ENCODE measurements at regions not wholly inside any gene's neighbourhood (a gene's known extent, or its start where the extent isn't known, plus 50 kb on each side); places are given as distances from the start of the nearest gene placed in this dataset.

GRCh38 chr11:21807350-21807749, 385.5 kb upstream of the ANO5 start:
- no peak for TF ChIP-seq TCF4 (CRISPR knock-in tag; IDR thresholded peaks at IDR 0.05; ENCODE audit: borderline replicate concordance)
- TF ChIP-seq OSR1 (CRISPR knock-in tag; IDR thresholded peaks at IDR 0.05), result no peak
- no peak for TF ChIP-seq TOX (CRISPR knock-in tag; IDR thresholded peaks at IDR 0.05; ENCODE audit: borderline replicate concordance)
- no peak for TF ChIP-seq ZNF565 (CRISPR knock-in tag; conservative IDR thresholded peaks at IDR 0.05; ENCODE audit: low read depth)
- TF ChIP-seq RARB (CRISPR knock-in tag; IDR thresholded peaks at IDR 0.05), result no peak
- TF ChIP-seq ESRRG (CRISPR knock-in tag; IDR thresholded peaks at IDR 0.05), result no peak
- no peak for TF ChIP-seq ZNF70 (CRISPR knock-in tag; IDR thresholded peaks at IDR 0.05)
- TF ChIP-seq GLIS3 (CRISPR knock-in tag; IDR thresholded peaks at IDR 0.05), result no peak
- TF ChIP-seq, protein P1, sequence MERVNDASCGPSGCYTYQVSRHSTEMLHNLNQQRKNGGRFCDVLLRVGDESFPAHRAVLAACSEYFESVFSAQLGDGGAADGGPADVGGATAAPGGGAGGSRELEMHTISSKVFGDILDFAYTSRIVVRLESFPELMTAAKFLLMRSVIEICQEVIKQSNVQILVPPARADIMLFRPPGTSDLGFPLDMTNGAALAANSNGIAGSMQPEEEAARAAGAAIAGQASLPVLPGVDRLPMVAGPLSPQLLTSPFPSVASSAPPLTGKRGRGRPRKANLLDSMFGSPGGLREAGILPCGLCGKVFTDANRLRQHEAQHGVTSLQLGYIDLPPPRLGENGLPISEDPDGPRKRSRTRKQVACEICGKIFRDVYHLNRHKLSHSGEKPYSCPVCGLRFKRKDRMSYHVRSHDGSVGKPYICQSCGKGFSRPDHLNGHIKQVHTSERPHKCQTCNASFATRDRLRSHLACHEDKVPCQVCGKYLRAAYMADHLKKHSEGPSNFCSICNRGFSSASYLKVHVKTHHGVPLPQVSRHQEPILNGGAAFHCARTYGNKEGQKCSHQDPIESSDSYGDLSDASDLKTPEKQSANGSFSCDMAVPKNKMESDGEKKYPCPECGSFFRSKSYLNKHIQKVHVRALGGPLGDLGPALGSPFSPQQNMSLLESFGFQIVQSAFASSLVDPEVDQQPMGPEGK (CRISPR knock-in tag; IDR thresholded peaks at IDR 0.05; ENCODE audit: borderline replicate concordance), result no peak
- TF ChIP-seq, protein P2, sequence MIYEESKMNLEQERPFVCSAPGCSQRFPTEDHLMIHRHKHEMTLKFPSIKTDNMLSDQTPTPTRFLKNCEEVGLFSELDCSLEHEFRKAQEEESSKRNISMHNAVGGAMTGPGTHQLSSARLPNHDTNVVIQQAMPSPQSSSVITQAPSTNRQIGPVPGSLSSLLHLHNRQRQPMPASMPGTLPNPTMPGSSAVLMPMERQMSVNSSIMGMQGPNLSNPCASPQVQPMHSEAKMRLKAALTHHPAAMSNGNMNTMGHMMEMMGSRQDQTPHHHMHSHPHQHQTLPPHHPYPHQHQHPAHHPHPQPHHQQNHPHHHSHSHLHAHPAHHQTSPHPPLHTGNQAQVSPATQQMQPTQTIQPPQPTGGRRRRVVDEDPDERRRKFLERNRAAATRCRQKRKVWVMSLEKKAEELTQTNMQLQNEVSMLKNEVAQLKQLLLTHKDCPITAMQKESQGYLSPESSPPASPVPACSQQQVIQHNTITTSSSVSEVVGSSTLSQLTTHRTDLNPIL (CRISPR knock-in tag; IDR thresholded peaks at IDR 0.05; ENCODE audit: low read depth), result no peak
